ENCODE measurements at regions not wholly inside any gene's neighbourhood (a gene's known extent, or its start where the extent isn't known, plus 50 kb on each side); places are given as distances from the start of the nearest gene placed in this dataset.
"Not testable (repeated sequence)": the region's sequence is repeated elsewhere in the genome, so short reads cannot be mapped to it uniquely, and the experiment has no call there.

GRCh38 chr1:148294116-148294807, 142.2 kb upstream of the NBPF11 start:
- no peak overlapping the region for H3K4me3 ChIP-seq (ENCODE audit: low read length)
- no peak for TF ChIP-seq CTCF (conservative IDR thresholded peaks at IDR 0.05; ENCODE audit: low read length)
- no peak for DNase-seq (ENCODE audit: low read depth)

DNA sequence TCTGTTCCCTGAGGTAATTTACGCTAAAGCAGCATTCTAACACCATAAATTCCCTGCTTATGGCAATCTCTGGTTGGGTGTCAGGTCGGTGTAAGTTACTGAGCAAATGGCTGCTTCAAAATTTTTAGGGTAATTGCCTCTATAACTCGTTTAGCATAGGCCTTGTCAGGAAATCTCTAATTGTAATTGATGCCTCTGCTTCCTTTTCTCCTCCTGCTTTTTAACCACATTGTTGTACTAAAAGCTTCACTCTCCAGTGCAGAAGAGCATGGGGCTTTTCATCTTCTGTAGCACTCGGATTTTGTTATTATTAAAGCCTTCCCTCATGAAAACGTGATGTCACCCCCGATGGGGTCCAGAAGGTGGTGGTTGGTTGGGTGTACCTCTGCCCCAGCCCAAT, 141.6 kb upstream of the NBPF11 start:
- DNase-seq (ENCODE audit: low read depth), result no peak
- no peak overlapping the region for H3K4me3 ChIP-seq (ENCODE audit: low read length)
- TF ChIP-seq CTCF (conservative IDR thresholded peaks at IDR 0.05; ENCODE audit: low read length), result no peak

GRCh38 chr1:148292915-148293314, 140.8 kb upstream of the NBPF11 start:
- DNase-seq (ENCODE audit: low read depth), result no peak
- no peak for TF ChIP-seq CTCF (conservative IDR thresholded peaks at IDR 0.05; ENCODE audit: low read length)
- no peak overlapping the region for H3K4me3 ChIP-seq (ENCODE audit: low read length)

GRCh38 chr1:148290881-148291280, 138.8 kb upstream of the NBPF11 start:
- no peak for DNase-seq (ENCODE audit: low read depth)
- H3K4me3 ChIP-seq (ENCODE audit: low read length), result no peak overlapping the region
- no peak for TF ChIP-seq CTCF (conservative IDR thresholded peaks at IDR 0.05; ENCODE audit: low read length)

DNA sequence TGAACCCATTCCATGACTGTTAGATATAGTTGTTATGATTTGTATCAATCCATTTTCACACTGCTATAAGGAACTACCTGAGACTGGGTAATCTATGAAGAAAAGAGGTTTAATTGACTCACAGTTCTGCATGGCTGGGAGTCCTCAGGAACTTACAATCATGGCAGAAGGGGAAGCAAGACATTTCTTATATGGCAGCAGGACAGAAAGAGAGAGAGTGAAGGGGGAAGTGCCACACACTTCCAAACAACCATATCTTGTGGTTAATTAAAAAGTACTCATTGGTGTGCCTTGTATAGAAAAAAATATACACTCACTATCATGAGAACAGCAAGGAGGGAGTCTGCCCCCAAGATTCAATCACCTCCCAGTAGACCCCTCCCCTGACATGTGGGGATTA, 137.6 kb upstream of the NBPF11 start:
- H3K4me3 ChIP-seq (ENCODE audit: low read length), result no peak overlapping the region
- no peak for TF ChIP-seq CTCF (conservative IDR thresholded peaks at IDR 0.05; ENCODE audit: low read length)
- DNase-seq (ENCODE audit: low read depth), result no peak

- not testable (repeated sequence) for H3K4me3 ChIP-seq (ENCODE audit: low read length); DNase-seq (ENCODE audit: low read depth)
These were observed 133.9 kb upstream of the NBPF11 start for GRCh38 chr1:148285946-148286345.

GRCh38 chr1:148280831-148281572, 128.9 kb upstream of the NBPF11 start:
- H3K4me3 ChIP-seq (ENCODE audit: low read length), result peak overlapping the region; percentile 57
- not testable (repeated sequence) for DNase-seq (ENCODE audit: low read depth)

DNA sequence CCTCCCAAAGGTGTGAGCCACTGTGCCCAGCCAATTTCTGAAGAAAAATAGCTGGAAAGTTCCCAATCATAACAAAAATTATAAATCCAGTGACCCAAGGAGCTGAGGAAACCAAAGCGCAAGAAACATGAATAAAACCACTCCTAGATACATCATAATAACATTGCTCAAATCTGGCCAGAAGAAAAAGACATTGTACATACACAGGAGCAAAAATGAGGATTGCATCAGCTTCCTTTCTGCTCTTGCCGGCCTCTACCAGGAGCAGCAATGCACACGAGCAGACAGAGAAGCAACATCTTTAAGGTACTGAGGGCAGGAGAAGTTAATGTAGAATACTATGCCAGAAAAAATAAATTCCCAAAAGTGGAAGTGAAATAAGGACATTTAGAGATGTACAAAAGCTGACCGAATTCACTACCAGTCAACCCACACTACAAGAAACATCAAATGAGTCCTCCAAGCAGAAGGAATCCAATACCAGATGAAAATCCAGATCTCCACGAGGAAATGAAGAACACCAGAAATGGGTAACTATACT, 127.0 kb upstream of the NBPF11 start:
- H3K4me3 ChIP-seq (ENCODE audit: low read length); DNase-seq (ENCODE audit: low read depth): not testable (repeated sequence)

GRCh38 chr1:148277865-148278279, 125.8 kb upstream of the NBPF11 start:
- DNase-seq (ENCODE audit: low read depth), result peak; percentile 71
- H3K4me3 ChIP-seq (ENCODE audit: low read length), result not testable (repeated sequence)

GRCh38 chr1:148267066-148267465, 115.0 kb upstream of the NBPF11 start:
- not testable (repeated sequence) for H3K4me3 ChIP-seq (ENCODE audit: low read length); DNase-seq (ENCODE audit: low read depth)
